Trophoblast cell (in vitro differentiated cells and primary cell): ENCODE measurements at regions not wholly inside any gene's neighbourhood (a gene's known extent, or its start where the extent isn't known, plus 50 kb on each side); places are given as distances from the start of the nearest gene placed in this dataset.
"Not testable (repeated sequence)": the region's sequence is repeated elsewhere in the genome, so short reads cannot be mapped to it uniquely, and the experiment has no call there.

Experiments
- DNase-seq, 2 donors: peaks; one replicate each; pipeline ENCODE4 v3.0.0-alpha.2; 2016
- H2AFZ ChIP-seq: 2 replicates; pipeline ENCODE4 v1.6.1; 2013; ENCODE audit warnings: low read length, moderate library complexity, mild to moderate bottlenecking; ENCODE audit not compliant: insufficient read depth, poor library complexity
- H2AK5ac ChIP-seq: 2 replicates; pipeline ENCODE4 v1.6.1; 2013; ENCODE audit warnings: mild to moderate bottlenecking, low read length
- H2BK120ac ChIP-seq: 2 replicates; pipeline ENCODE4 v1.6.1; 2013; ENCODE audit warnings: low read length, mild to moderate bottlenecking, moderate library complexity; ENCODE audit not compliant: insufficient read depth, poor library complexity
- H2BK12ac ChIP-seq: 2 replicates; pipeline ENCODE4 v1.6.1; 2013; ENCODE audit warnings: mild to moderate bottlenecking, low read length, moderate library complexity
- H2BK5ac ChIP-seq: 2 replicates; pipeline ENCODE4 v1.6.1; 2013; ENCODE audit warnings: low read length, low read depth, moderate library complexity, mild to moderate bottlenecking; ENCODE audit not compliant: poor library complexity
- H3K14ac ChIP-seq: 2 replicates; pipeline ENCODE4 v1.6.1; 2013; ENCODE audit warnings: mild to moderate bottlenecking, low read length
- H3K18ac ChIP-seq: 2 replicates; pipeline ENCODE4 v1.6.1; 2013; ENCODE audit warnings: mild to moderate bottlenecking, low read length
- H3K23ac ChIP-seq: 2 replicates; pipeline ENCODE4 v1.6.1; 2013; ENCODE audit warnings: low read length
- H3K27ac ChIP-seq: 2 replicates; pipeline ENCODE4 v1.5.1; 2013; ENCODE audit warnings: low read depth, mild to moderate bottlenecking, inconsistent platforms, low read length, moderate library complexity
- H3K27me3 ChIP-seq: 2 replicates; pipeline ENCODE4 v1.6.1; 2013; ENCODE audit warnings: inconsistent platforms, mild to moderate bottlenecking, low read length, moderate library complexity; ENCODE audit not compliant: insufficient read depth
- H3K36me3 ChIP-seq, 2 experiments: 1 replicate in 1 of 2; 2 replicates in 1 of 2; pipeline ENCODE4 v1.6.1; 2013; ENCODE audit warnings: low read length in 2 of 2, mild to moderate bottlenecking in 2 of 2, moderate library complexity in 1 of 2; ENCODE audit not compliant: insufficient read depth in 2 of 2, control insufficient read depth in 1 of 2
- H3K4ac ChIP-seq: 2 replicates; pipeline ENCODE4 v1.6.1; 2013; ENCODE audit warnings: low read depth, mild to moderate bottlenecking, low read length, moderate library complexity
- H3K4me1 ChIP-seq, 2 experiments: 1 replicate in 1 of 2; 2 replicates in 1 of 2; pipeline ENCODE4 v1.6.1; 2013; ENCODE audit warnings: low read length in 2 of 2, mild to moderate bottlenecking in 2 of 2, moderate library complexity in 1 of 2; ENCODE audit not compliant: insufficient read depth in 2 of 2, control insufficient read depth in 1 of 2
- H3K4me2 ChIP-seq: 2 replicates; pipeline ENCODE4 v1.6.1; 2013; ENCODE audit warnings: inconsistent platforms, mild to moderate bottlenecking, low read length, moderate library complexity
- H3K4me3 ChIP-seq: 2 replicates; pipeline ENCODE4 v1.5.1; 2013; ENCODE audit warnings: mild to moderate bottlenecking, low read depth, low read length, inconsistent platforms
- H3K79me1 ChIP-seq: one replicate; pipeline ENCODE4 v1.6.1; 2013; ENCODE audit warnings: low read length
- H3K79me2 ChIP-seq: 2 replicates; pipeline ENCODE4 v1.6.1; 2013; ENCODE audit warnings: low read length, mild to moderate bottlenecking; ENCODE audit not compliant: control insufficient read depth, insufficient read depth, poor library complexity
- H3K9ac ChIP-seq: 2 replicates; pipeline ENCODE4 v1.6.1; 2013; ENCODE audit warnings: mild to moderate bottlenecking, low read length
- H3K9me3 ChIP-seq: 2 replicates; pipeline ENCODE4 v1.6.1; 2013; ENCODE audit warnings: low read depth, mild to moderate bottlenecking, control low read depth, inconsistent platforms, low read length; ENCODE audit not compliant: insufficient read depth
- H4K12ac ChIP-seq: 2 replicates; pipeline ENCODE4 v1.6.1; 2013; ENCODE audit warnings: low read depth, mild to moderate bottlenecking, low read length, moderate library complexity
- H4K8ac ChIP-seq: 2 replicates; pipeline ENCODE4 v1.6.1; 2013; ENCODE audit warnings: low read depth, mild to moderate bottlenecking, low read length, moderate library complexity
- H4K91ac ChIP-seq: one replicate; pipeline ENCODE4 v1.6.1; 2013; ENCODE audit warnings: low read depth, mild to moderate bottlenecking, low read length, moderate library complexity
- WGBS: extraction: QIAGEN DNeasy Blood & Tissue Kit; methylation state at CpG from one replicate; pipeline ENCODE4 v1.1.7; 2013; ENCODE audit warnings: missing lambda C conversion rate; ENCODE audit not compliant: insufficient read length, insufficient coverage; ENCODE audit errors: extremely low coverage; 5-methylcytosine and 5-hydroxymethylcytosine counted together

DNA sequence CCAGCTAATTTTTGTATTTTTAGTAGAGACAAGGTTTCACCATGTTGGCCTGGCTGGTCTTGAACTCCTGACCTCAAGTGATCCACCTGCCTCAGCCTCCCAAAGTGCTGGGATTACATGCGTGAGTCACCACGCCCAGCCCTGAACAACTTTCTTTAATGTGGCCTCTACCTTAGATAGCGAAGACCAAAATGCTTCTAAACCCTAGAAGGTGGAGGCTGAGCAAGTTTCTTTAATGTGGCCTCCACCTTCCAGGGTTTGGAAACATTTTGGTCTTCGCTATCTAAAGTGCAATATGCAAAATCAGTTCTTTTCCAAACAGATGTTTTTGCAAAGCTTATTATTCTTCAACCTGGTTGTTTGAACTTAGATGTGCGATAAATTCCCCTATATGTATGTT is 70.5 kb upstream of the ITGB1 start:
- H3K79me1 ChIP-seq, H3K27me3 ChIP-seq, H2BK5ac ChIP-seq, H4K91ac ChIP-seq, H3K27ac ChIP-seq, H3K4me2 ChIP-seq, H3K4me1 ChIP-seq, H3K14ac ChIP-seq, H2BK12ac ChIP-seq, H2AFZ ChIP-seq, H3K18ac ChIP-seq, H2BK120ac ChIP-seq, H3K23ac ChIP-seq, H4K12ac ChIP-seq, H3K4ac ChIP-seq, H3K79me2 ChIP-seq, H3K36me3 ChIP-seq, H3K4me3 ChIP-seq, H3K9ac ChIP-seq, DNase-seq, H2AK5ac ChIP-seq, H3K9me3 ChIP-seq, H4K8ac ChIP-seq: not testable (repeated sequence)
- no CpG with 5 or more reads among the region's 5 CpGs for WGBS

DNA sequence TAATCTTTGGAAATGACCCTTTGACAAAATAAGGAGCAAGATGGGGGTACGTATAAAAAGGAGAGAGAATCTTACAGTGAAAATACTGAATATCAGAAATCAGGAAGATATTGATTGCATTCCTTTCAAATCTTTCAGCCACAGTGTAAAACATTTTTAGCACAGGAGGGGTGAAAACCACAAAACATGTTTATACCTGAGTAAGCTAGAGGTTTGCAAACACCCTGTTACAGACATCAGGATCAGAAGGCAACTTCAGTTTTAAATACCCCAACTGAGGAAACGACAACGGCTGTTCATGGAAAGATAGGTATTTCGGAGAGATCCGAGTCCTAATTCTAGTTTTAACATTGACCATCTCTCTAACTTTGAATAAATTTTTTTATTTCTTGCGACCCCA is 69.1 kb upstream of the ITGB1 start:
- Histone ChIP-seq H3K79me1 (no peaks in the 10 kb centered on the region), H3K23ac (no peak overlapping the region), H3K79me2 (no peaks in the 10 kb centered on the region), H3K27me3 (no peaks in the 10 kb centered on the region), H3K4me2 (no peak overlapping the region), H2BK120ac (no peak overlapping the region), H4K12ac (no peak overlapping the region), H2AFZ (no peak overlapping the region), H3K4ac (no peak overlapping the region), H2BK12ac (no peak overlapping the region), H3K18ac (no peak overlapping the region), H3K9me3 (peaks cover 2% of the 10 kb centered on the region), H3K36me3 (no peaks in the 10 kb centered on the region), H2AK5ac (no peak overlapping the region), H3K4me1 (no peaks in the 10 kb centered on the region), H3K9ac (no peak overlapping the region), H3K4me3 (no peak overlapping the region), H4K8ac (no peak overlapping the region), H2BK5ac (no peak overlapping the region), H4K91ac (no peak overlapping the region), H3K14ac (no peak overlapping the region), H3K27ac (no peak overlapping the region)
- DNase-seq = no peak
- WGBS = no CpG with 5 or more reads among the region's 6 CpGs

GRCh38 chr10:33026422-33026821 is 68.4 kb upstream of the ITGB1 start:
- Histone ChIP-seq H2AK5ac (no peak overlapping the region), H4K8ac (no peak overlapping the region), H3K4me2 (no peak overlapping the region), H4K12ac (no peak overlapping the region), H3K27me3 (no peaks in the 10 kb centered on the region), H3K4me1 (no peaks in the 10 kb centered on the region), H2AFZ (no peak overlapping the region), H3K9ac (no peak overlapping the region), H3K79me1 (no peaks in the 10 kb centered on the region), H2BK120ac (no peak overlapping the region), H3K23ac (no peak overlapping the region), H3K14ac (no peak overlapping the region), H3K79me2 (no peaks in the 10 kb centered on the region), H2BK5ac (no peak overlapping the region), H3K27ac (no peak overlapping the region), H3K9me3 (peaks cover 2% of the 10 kb centered on the region), H3K36me3 (no peaks in the 10 kb centered on the region), H4K91ac (no peak overlapping the region), H3K18ac (no peak overlapping the region), H3K4me3 (no peak overlapping the region), H3K4ac (no peak overlapping the region), H2BK12ac (no peak overlapping the region)
- WGBS = no CpG with 5 or more reads among the region's 3 CpGs
- DNase-seq = no peak

- Histone ChIP-seq H3K36me3 (no peaks in the 10 kb centered on the region), H3K4me2 (no peak overlapping the region), H3K4ac (no peak overlapping the region), H3K14ac (no peak overlapping the region), H4K91ac (no peak overlapping the region), H2BK12ac (no peak overlapping the region), H3K4me3 (no peak overlapping the region), H3K27me3 (no peaks in the 10 kb centered on the region), H4K12ac (no peak overlapping the region), H4K8ac (no peak overlapping the region), H3K18ac (no peak overlapping the region), H3K4me1 (no peaks in the 10 kb centered on the region), H3K9ac (no peak overlapping the region), H2AK5ac (no peak overlapping the region), H3K79me1 (no peaks in the 10 kb centered on the region), H2AFZ (no peak overlapping the region), H3K79me2 (no peaks in the 10 kb centered on the region), H3K27ac (no peak overlapping the region), H3K9me3 (peaks cover 2% of the 10 kb centered on the region), H2BK5ac (no peak overlapping the region), H2BK120ac (no peak overlapping the region), H3K23ac (no peak overlapping the region)
- no peak for DNase-seq
- WGBS = no CpG with 5 or more reads among the region's 4 CpGs
Observed at GRCh38 chr10:33025910-33026309, 67.9 kb upstream of the ITGB1 start.
